Activated CD4-positive, alpha-beta T cell treated with anti-CD3 and anti-CD28 coated beads for 24 hours (primary cell): ENCODE measurements at regions not wholly inside any gene's neighbourhood (a gene's known extent, or its start where the extent isn't known, plus 50 kb on each side); places are given as distances from the start of the nearest gene placed in this dataset.

Source experiments
- DNase-seq, 2 donors: peaks; one replicate each; pipeline ENCODE4 v3.0.0-alpha.2; 2020; ENCODE audit warnings: low read depth in 2 of 2

- DNase-seq = no peak
Measured at GRCh38 chr6:144722925-144723324, 437.8 kb downstream of the UTRN start.

GRCh38 chr6:144723431-144723830 lies 438.3 kb downstream of the UTRN start:
- no peak for DNase-seq

GRCh38 chr6:144724818-144725217 lies 439.7 kb downstream of the UTRN start:
- DNase-seq = no peak

GRCh38 chr6:144725736-144726522 lies 440.8 kb downstream of the UTRN start:
- no peak for DNase-seq

- no peak for DNase-seq
Measured at GRCh38 chr6:144728804-144729203, 443.7 kb downstream of the UTRN start.

GRCh38 chr6:144729502-144729901 lies 444.4 kb downstream of the UTRN start:
- no peak for DNase-seq

- no peak for DNase-seq
Measured at GRCh38 chr6:144730088-144730645, 445.0 kb downstream of the UTRN start.

- DNase-seq = no peak
Measured at GRCh38 chr6:144731229-144731628, 446.1 kb downstream of the UTRN start.

GRCh38 chr6:144736763-144737162 lies 451.6 kb downstream of the UTRN start:
- DNase-seq = no peak

- no peak for DNase-seq
Measured at GRCh38 chr6:144737998-144738397, 452.9 kb downstream of the UTRN start.

- no peak for DNase-seq
Measured at GRCh38 chr6:144739873-144740272, 454.7 kb downstream of the UTRN start.

- no peak for DNase-seq
Measured at GRCh38 chr6:144741659-144742058, 456.5 kb downstream of the UTRN start.

GRCh38 chr6:144742779-144743178 lies 457.6 kb downstream of the UTRN start:
- DNase-seq = no peak

- no peak for DNase-seq
Measured at GRCh38 chr6:144744720-144745119, 459.6 kb downstream of the UTRN start.

- DNase-seq = no peak
Measured at GRCh38 chr6:144745439-144745838, 460.3 kb downstream of the UTRN start.

GRCh38 chr6:144746902-144747469 lies 461.9 kb downstream of the UTRN start:
- DNase-seq = no peak

- no peak for DNase-seq
Measured at GRCh38 chr6:144749263-144749662, 464.1 kb downstream of the UTRN start.

- DNase-seq = no peak
Measured at GRCh38 chr6:144753023-144753705, 468.0 kb downstream of the UTRN start.

- DNase-seq = no peak
Measured at GRCh38 chr6:144756469-144756868, 471.3 kb downstream of the UTRN start.

- no peak for DNase-seq
Measured at GRCh38 chr6:144757299-144757698, 472.2 kb downstream of the UTRN start.

- DNase-seq = no peak
Measured at GRCh38 chr6:144757730-144758129, 472.6 kb downstream of the UTRN start.

- no peak for DNase-seq
Measured at GRCh38 chr6:144758602-144759001, 473.5 kb downstream of the UTRN start.

- DNase-seq = no peak
Measured at GRCh38 chr6:144762469-144762868, 477.3 kb downstream of the UTRN start.
